Caki2 (cell line): ENCODE measurements at regions not wholly inside any gene's neighbourhood (a gene's known extent, or its start where the extent isn't known, plus 50 kb on each side); places are given as distances from the start of the nearest gene placed in this dataset.
A peak's percentile ranks its signal among the peaks of the same experiment; 100 is the strongest.
"Not testable (repeated sequence)": the region's sequence is repeated elsewhere in the genome, so short reads cannot be mapped to it uniquely, and the experiment has no call there.

ENCODE experiments used
- DNase-seq: peaks from one replicate; pipeline ENCODE4 v3.0.0-alpha.2; 2015; ENCODE audit warnings: low read depth
- in situ Hi-C: cut with HindIII; loops from 2 replicates; pipeline ENCODE4 v1.10.0; 2016; ENCODE audit warnings: low sequenced_read_pairs, low pct_unique_long_range_greater_than_20kb, mixed read lengths

- DNase-seq: peak; percentile 49
- in situ Hi-C loops: no loop called here
These were observed 57.2 kb downstream of the BMP15 start for GRCh38 chrX:50967736-50968135.

- peak; percentile 77 for DNase-seq
- in situ Hi-C loops: not testable (repeated sequence)
These were observed 58.5 kb downstream of the BMP15 start for GRCh38 chrX:50968871-50969635.

- in situ Hi-C loops: no loop called here
- DNase-seq: peak; percentile 60
These were observed 60.9 kb downstream of the BMP15 start for GRCh38 chrX:50971395-50971794.

GRCh38 chrX:50973199-50973598 lies 62.7 kb downstream of the BMP15 start:
- DNase-seq: no peak
- in situ Hi-C loops: no loop called here

- in situ Hi-C loops: no loop called here
- no peak for DNase-seq
These were observed 68.6 kb downstream of the BMP15 start for GRCh38 chrX:50978920-50979682.

GRCh38 chrX:50980251-50980650 lies 69.7 kb downstream of the BMP15 start:
- DNase-seq: no peak
- in situ Hi-C loops: no loop called here

- in situ Hi-C loops: no loop called here
- peak; percentile 25 for DNase-seq
These were observed 78.1 kb downstream of the BMP15 start for GRCh38 chrX:50988649-50989048.

GRCh38 chrX:50996930-50997329 lies 86.4 kb downstream of the BMP15 start:
- no peak for DNase-seq

GRCh38 chrX:51000384-51000783 lies 89.8 kb downstream of the BMP15 start:
- DNase-seq, in situ Hi-C loops: not testable (repeated sequence)

More at GRCh38 chrX:50996930-50997329, 86.4 kb downstream of the BMP15 start:
- in situ Hi-C loops: no loop called here

GRCh38 chrX:51001733-51002632 lies 91.4 kb downstream of the BMP15 start:
- DNase-seq, in situ Hi-C loops: not testable (repeated sequence)

- in situ Hi-C loops: no loop called here
These were observed 95.5 kb downstream of the BMP15 start for GRCh38 chrX:51006064-51006463.

GRCh38 chrX:51024106-51024696 lies 113.7 kb downstream of the BMP15 start:
- in situ Hi-C loops: no loop called here
- no peak for DNase-seq

More at GRCh38 chrX:51006064-51006463, 95.5 kb downstream of the BMP15 start:
- no peak for DNase-seq

GRCh38 chrX:51026862-51027261 lies 116.3 kb downstream of the BMP15 start:
- in situ Hi-C loops: no loop called here
- DNase-seq: no peak

- peak; percentile 27 for DNase-seq
- in situ Hi-C loops: no loop called here
These were observed 125.2 kb downstream of the BMP15 start for GRCh38 chrX:51035746-51036145.

GRCh38 chrX:51047950-51048349 lies 137.4 kb downstream of the BMP15 start:
- in situ Hi-C loops: no loop called here
- DNase-seq: no peak

GRCh38 chrX:51053741-51054140 lies 143.2 kb downstream of the BMP15 start:
- in situ Hi-C loops: no loop called here
- DNase-seq: no peak

- in situ Hi-C loops: no loop called here
- no peak for DNase-seq
These were observed 187.5 kb downstream of the BMP15 start for GRCh38 chrX:51098046-51098445.
